ENCODE measurements at regions not wholly inside any gene's neighbourhood (a gene's known extent, or its start where the extent isn't known, plus 50 kb on each side); places are given as distances from the start of the nearest gene placed in this dataset.

DNA sequence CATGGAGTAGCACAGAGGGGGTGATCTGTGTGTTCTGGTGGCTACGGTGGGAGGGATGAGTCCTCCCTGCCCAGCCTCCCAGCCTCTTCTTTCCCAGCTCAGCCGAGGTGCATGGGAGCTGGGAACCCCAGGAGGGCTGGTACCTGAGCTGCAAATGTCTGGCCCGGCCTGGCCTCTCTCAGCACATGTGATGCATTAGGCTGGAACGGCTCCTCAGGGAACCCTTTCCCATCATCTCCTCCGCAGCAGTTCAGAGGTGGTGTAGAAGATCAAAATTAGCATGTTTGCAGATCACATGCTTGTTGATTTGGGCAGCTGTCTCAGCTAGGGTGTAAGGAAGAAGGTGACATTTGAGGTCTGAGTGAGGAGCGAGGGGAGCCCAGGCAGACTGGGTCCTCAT, 126.6 kb downstream of the EMX2 start:
- DNase-seq (ENCODE audit: low spot score) (no peak), ATAC-seq (no peak)
- Histone ChIP-seq H4K20me1 (replicated peaks; ENCODE audit: insufficient read depth) (no peaks in the 10 kb centered on the region), H3K4me3 (no peak overlapping the region), H2AFZ (no peak overlapping the region), H3K27me3 (ENCODE audit: insufficient read depth) (no peaks in the 10 kb centered on the region), H3K36me3 (ENCODE audit: insufficient read depth) (no peaks in the 10 kb centered on the region), H3K4me2 (no peak overlapping the region), H3K4me1 (ENCODE audit: insufficient read depth) (no peaks in the 10 kb centered on the region), H3F3A (replicated peaks; ENCODE audit: low read depth) (no peaks in the 10 kb centered on the region), H3K27ac (ENCODE audit: low read depth) (no peak overlapping the region), H3K9me2 (ENCODE audit: insufficient read depth) (no peaks in the 10 kb centered on the region), H3K79me2 (replicated peaks; ENCODE audit: insufficient read depth) (no peaks in the 10 kb centered on the region)
- no peak for TF ChIP-seq NANOG (IDR thresholded peaks at IDR 0.05; ENCODE audit: borderline replicate concordance)
- TF ChIP-seq, protein P1, sequence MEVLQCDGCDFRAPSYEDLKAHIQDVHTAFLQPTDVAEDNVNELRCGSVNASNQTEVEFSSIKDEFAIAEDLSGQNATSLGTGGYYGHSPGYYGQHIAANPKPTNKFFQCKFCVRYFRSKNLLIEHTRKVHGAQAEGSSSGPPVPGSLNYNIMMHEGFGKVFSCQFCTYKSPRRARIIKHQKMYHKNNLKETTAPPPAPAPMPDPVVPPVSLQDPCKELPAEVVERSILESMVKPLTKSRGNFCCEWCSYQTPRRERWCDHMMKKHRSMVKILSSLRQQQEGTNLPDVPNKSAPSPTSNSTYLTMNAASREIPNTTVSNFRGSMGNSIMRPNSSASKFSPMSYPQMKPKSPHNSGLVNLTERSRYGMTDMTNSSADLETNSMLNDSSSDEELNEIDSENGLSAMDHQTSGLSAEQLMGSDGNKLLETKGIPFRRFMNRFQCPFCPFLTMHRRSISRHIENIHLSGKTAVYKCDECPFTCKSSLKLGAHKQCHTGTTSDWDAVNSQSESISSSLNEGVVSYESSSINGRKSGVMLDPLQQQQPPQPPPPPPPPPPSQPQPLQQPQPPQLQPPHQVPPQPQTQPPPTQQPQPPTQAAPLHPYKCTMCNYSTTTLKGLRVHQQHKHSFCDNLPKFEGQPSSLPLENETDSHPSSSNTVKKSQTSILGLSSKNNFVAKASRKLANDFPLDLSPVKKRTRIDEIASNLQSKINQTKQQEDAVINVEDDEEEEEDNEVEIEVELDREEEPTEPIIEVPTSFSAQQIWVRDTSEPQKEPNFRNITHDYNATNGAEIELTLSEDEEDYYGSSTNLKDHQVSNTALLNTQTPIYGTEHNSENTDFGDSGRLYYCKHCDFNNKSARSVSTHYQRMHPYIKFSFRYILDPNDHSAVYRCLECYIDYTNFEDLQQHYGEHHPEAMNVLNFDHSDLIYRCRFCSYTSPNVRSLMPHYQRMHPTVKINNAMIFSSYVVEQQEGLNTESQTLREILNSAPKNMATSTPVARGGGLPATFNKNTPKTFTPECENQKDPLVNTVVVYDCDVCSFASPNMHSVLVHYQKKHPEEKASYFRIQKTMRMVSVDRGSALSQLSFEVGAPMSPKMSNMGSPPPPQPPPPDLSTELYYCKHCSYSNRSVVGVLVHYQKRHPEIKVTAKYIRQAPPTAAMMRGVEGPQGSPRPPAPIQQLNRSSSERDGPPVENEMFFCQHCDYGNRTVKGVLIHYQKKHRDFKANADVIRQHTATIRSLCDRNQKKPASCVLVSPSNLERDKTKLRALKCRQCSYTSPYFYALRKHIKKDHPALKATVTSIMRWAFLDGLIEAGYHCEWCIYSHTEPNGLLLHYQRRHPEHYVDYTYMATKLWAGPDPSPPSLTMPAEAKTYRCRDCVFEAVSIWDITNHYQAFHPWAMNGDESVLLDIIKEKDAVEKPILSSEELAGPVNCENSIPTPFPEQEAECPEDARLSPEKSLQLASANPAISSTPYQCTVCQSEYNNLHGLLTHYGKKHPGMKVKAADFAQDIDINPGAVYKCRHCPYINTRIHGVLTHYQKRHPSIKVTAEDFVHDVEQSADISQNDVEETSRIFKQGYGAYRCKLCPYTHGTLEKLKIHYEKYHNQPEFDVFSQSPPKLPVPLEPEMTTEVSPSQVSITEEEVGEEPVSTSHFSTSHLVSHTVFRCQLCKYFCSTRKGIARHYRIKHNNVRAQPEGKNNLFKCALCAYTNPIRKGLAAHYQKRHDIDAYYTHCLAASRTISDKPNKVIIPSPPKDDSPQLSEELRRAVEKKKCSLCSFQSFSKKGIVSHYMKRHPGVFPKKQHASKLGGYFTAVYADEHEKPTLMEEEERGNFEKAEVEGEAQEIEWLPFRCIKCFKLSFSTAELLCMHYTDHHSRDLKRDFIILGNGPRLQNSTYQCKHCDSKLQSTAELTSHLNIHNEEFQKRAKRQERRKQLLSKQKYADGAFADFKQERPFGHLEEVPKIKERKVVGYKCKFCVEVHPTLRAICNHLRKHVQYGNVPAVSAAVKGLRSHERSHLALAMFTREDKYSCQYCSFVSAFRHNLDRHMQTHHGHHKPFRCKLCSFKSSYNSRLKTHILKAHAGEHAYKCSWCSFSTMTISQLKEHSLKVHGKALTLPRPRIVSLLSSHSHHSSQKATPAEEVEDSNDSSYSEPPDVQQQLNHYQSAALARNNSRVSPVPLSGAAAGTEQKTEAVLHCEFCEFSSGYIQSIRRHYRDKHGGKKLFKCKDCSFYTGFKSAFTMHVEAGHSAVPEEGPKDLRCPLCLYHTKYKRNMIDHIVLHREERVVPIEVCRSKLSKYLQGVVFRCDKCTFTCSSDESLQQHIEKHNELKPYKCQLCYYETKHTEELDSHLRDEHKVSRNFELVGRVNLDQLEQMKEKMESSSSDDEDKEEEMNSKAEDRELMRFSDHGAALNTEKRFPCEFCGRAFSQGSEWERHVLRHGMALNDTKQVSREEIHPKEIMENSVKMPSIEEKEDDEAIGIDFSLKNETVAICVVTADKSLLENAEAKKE (CRISPR knock-in tag; IDR thresholded peaks at IDR 0.05): no peak
- TF ChIP-seq, protein P2, sequence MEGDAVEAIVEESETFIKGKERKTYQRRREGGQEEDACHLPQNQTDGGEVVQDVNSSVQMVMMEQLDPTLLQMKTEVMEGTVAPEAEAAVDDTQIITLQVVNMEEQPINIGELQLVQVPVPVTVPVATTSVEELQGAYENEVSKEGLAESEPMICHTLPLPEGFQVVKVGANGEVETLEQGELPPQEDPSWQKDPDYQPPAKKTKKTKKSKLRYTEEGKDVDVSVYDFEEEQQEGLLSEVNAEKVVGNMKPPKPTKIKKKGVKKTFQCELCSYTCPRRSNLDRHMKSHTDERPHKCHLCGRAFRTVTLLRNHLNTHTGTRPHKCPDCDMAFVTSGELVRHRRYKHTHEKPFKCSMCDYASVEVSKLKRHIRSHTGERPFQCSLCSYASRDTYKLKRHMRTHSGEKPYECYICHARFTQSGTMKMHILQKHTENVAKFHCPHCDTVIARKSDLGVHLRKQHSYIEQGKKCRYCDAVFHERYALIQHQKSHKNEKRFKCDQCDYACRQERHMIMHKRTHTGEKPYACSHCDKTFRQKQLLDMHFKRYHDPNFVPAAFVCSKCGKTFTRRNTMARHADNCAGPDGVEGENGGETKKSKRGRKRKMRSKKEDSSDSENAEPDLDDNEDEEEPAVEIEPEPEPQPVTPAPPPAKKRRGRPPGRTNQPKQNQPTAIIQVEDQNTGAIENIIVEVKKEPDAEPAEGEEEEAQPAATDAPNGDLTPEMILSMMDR (conservative IDR thresholded peaks at IDR 0.05; ENCODE audit: low read depth in 2 of 2): no peak
- no peak for TF ChIP-seq JUNB (IDR thresholded peaks at IDR 0.05; ENCODE audit: unreplicated experiment)
- no peak for TF ChIP-seq EZH2phosphoT487 (IDR thresholded peaks at IDR 0.05; ENCODE audit: unreplicated experiment)
- H3K27me3 Mint-ChIP-seq (ENCODE audit: insufficient read depth, low read depth, poor library complexity): peaks cover 5% of the 10 kb centered on the region
- H3K4me3 Mint-ChIP-seq: no peak overlapping the region
- H3K27ac Mint-ChIP-seq: no peak overlapping the region
- no peaks in the 10 kb centered on the region for H3K36me3 Mint-ChIP-seq (ENCODE audit: low read depth)
- H3K9me3 Mint-ChIP-seq: no peaks in the 10 kb centered on the region
- no peaks in the 10 kb centered on the region for H3K4me1 Mint-ChIP-seq

All from GM23338 (cell line).